ENCODE measurements at regions not wholly inside any gene's neighbourhood (a gene's known extent, or its start where the extent isn't known, plus 50 kb on each side); places are given as distances from the start of the nearest gene placed in this dataset.

DNA sequence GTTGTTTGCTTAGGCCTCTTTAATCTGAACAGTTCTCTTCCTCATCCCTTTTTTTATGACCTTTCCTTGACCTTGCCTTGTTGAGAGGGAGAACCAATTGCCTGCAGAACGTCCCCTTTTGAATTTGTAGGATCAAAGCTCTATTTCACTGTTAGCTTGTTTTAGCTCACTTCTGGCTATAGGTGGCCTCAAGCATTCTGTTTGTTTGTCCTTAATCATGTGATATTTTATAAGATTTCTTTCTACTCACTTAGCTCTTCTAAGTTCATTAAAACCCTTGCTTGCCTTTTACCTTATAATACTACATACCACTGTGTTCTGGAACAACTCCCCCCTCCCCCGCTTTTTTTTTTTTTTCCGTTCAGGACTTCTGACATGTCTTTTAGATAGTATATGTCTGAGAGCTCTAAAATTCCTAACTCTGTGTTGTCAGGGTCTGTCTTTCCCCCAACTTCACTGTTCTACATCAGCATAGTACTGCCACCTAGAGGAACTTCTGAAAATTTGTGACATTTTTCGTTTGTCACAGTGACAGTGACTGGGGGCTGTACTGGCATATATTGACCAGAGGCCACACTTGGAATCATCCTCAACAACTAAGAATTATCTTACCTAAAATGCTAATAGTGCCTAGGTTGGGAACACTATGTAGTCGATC is 128.5 kb downstream of the LARP7 start:
- Mint-ChIP-seq H3K36me3 (ENCODE audit: insufficient read depth in 1 of 3, low read depth in 3 of 3) (peaks cover 2 to 11% (median 8%) of the 10 kb centered on the region in 3 experiments; a peak in 6 of 7 replicates), H3K27ac (peak overlapping the region; percentile 70 to 91 (median 70))

More for the DNA sequence above, 128.5 kb downstream of the LARP7 start:
- Histone ChIP-seq H3K9ac (ENCODE audit: extremely low read depth, insufficient read length, low read length) (no peak overlapping the region), H3K18ac (ENCODE audit: insufficient read length, low read depth, low read length) (no peak overlapping the region), H3K23ac (ENCODE audit: insufficient read length, low read depth, low read length) (no peak overlapping the region), H2BK12ac (ENCODE audit: insufficient read length, low read depth, low read length) (no peak overlapping the region), H2AK5ac (ENCODE audit: insufficient read length, low read length) (no peak overlapping the region), H2BK15ac (ENCODE audit: low read depth, low read length) (no peak overlapping the region), H3K79me1 (ENCODE audit: insufficient read depth, low read depth, low read length, poor library complexity, severe bottlenecking) (no peaks in the 10 kb centered on the region), H3K23me2 (ENCODE audit: insufficient read length, low read depth, low read length, poor library complexity, severe bottlenecking) (no peaks in the 10 kb centered on the region), H2BK120ac (ENCODE audit: low read depth, low read length, poor library complexity, severe bottlenecking) (no peak overlapping the region), H3K27me3 (ENCODE audit: insufficient read depth, low read length) (no peaks in the 10 kb centered on the region), H4K5ac (ENCODE audit: insufficient read length, low read depth, low read length) (no peak overlapping the region), H3K9me3 (ENCODE audit: control insufficient read depth, low read depth, low read length) (no peaks in the 10 kb centered on the region), H2BK20ac (ENCODE audit: low read depth, low read length, poor library complexity, severe bottlenecking) (no peak overlapping the region), H4K8ac (replicated peaks; ENCODE audit: insufficient read length, low read depth, low read length) (no peak overlapping the region), H4K20me1 (ENCODE audit: control insufficient read depth, insufficient read depth, insufficient read length) (no peaks in the 10 kb centered on the region), H3K56ac (ENCODE audit: insufficient read length, low read depth, low read length) (no peak overlapping the region), H3K4ac (ENCODE audit: low read depth, low read length) (no peak overlapping the region), H3K27ac (ENCODE audit: insufficient read length, low read depth, low read length) (no peak overlapping the region), H3K79me2 (ENCODE audit: insufficient read depth, low read length) (peaks cover 2% of the 10 kb centered on the region; the same call in 1 of the 2 replicates), H3K4me2 (ENCODE audit: insufficient read depth, insufficient read length, low read length) (peak overlapping the region; percentile 26), H3T11ph (ENCODE audit: low read length) (no peak overlapping the region), H4K91ac (ENCODE audit: insufficient read length, low read depth, low read length) (no peak overlapping the region), H2BK5ac (ENCODE audit: insufficient read length, low read length) (no peak overlapping the region), H2AFZ (ENCODE audit: low read length) (no peak overlapping the region), H3K4me1 (ENCODE audit: insufficient read depth, low read length) (no peaks in the 10 kb centered on the region; the same call in 1 of the 2 replicates), H3K14ac (ENCODE audit: insufficient read depth, low read length) (no peak overlapping the region)
- no CpG with 5 or more reads among the region's 5 CpGs for WGBS (ENCODE audit: extremely low coverage, insufficient read length, low lambda C conversion rate)
- H3K27me3 Mint-ChIP-seq (ENCODE audit: low read depth) = no peaks in the 10 kb centered on the region
- TF ChIP-seq, protein P1, sequence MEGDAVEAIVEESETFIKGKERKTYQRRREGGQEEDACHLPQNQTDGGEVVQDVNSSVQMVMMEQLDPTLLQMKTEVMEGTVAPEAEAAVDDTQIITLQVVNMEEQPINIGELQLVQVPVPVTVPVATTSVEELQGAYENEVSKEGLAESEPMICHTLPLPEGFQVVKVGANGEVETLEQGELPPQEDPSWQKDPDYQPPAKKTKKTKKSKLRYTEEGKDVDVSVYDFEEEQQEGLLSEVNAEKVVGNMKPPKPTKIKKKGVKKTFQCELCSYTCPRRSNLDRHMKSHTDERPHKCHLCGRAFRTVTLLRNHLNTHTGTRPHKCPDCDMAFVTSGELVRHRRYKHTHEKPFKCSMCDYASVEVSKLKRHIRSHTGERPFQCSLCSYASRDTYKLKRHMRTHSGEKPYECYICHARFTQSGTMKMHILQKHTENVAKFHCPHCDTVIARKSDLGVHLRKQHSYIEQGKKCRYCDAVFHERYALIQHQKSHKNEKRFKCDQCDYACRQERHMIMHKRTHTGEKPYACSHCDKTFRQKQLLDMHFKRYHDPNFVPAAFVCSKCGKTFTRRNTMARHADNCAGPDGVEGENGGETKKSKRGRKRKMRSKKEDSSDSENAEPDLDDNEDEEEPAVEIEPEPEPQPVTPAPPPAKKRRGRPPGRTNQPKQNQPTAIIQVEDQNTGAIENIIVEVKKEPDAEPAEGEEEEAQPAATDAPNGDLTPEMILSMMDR (conservative IDR thresholded peaks at IDR 0.05) = peak; percentile 76
- no peak for DNase-seq
- H3K9me3 Mint-ChIP-seq = no peaks in the 10 kb centered on the region; a peak in 1 of 5 replicates
- H3K4me3 Mint-ChIP-seq = peak overlapping the region; percentile 21 to 40
- peaks cover 26 to 32% of the 10 kb centered on the region in 2 experiments for H3K4me1 Mint-ChIP-seq

Data from H9 (cell line).